Esophagus muscularis mucosa (tissue), 4 donors: ENCODE measurements at regions not wholly inside any gene's neighbourhood (a gene's known extent, or its start where the extent isn't known, plus 50 kb on each side); places are given as distances from the start of the nearest gene placed in this dataset.

Experiments
- CTCF ChIP-seq, 3 experiments: fragments of 200-600 bp in 2 of 3; fragments of 450-650 bp in 1 of 3; sonication (generic) in 2 of 3; IDR thresholded peaks; one replicate each; pipeline ENCODE4 v1.5.1; 2017 to 2019; ENCODE audit warnings: antibody characterized with exemption in 3 of 3, mild to moderate bottlenecking in 2 of 3, moderate library complexity in 1 of 3
- EP300 ChIP-seq: sonication (generic); formaldehyde crosslinking; IDR thresholded peaks from one replicate; pipeline ENCODE4 v1.6.1; 2017; ENCODE audit warnings: antibody characterized with exemption
- POLR2A ChIP-seq: fragments of 450-650 bp; IDR thresholded peaks from one replicate; pipeline ENCODE4 v1.6.1; 2017; ENCODE audit warnings: antibody characterized with exemption, moderate library complexity, mild to moderate bottlenecking, low read depth

- TF ChIP-seq CTCF (IDR thresholded peaks at IDR 0.05) (no peak), POLR2A (no peak), EP300 (no peak)
These were observed 558.8 kb downstream of the MID1IP1 start for GRCh38 chrX:39360101-39360500.
